ENCODE measurements at regions not wholly inside any gene's neighbourhood (a gene's known extent, or its start where the extent isn't known, plus 50 kb on each side); places are given as distances from the start of the nearest gene placed in this dataset.

DNA sequence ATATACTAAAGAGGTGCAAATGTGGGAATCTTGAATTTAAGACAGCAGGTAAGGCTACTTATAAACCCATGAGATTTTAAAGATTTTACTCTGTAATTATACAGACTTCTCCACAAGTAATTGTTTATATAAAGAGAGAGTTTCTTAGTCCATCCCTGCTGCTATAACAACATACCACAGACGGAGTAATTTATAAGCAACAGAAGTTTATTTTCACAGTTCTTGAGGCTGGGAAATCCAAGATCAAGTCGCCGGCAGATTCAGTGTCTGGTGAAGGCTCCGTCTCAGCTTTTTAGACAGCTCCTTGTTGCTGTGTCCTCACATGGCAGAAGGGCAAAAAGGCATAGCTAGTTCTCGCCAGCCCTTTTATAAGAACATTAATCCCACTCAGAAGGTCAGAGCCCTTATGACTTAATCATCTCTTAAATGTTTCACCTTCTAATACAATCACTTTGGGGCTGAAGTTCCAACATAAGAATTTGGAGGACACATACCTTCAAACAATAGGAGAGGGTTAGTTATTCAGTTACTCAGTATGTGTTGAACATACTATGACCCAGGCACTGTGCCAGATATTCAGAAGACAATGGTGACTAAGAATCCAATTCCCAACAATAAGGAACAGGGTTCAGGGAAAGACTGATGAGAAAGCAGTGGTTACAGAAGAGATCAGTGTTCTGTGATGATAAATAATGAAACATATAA, 466.0 kb downstream of the RIT2 start:
- DNase-seq: no peak

DNA sequence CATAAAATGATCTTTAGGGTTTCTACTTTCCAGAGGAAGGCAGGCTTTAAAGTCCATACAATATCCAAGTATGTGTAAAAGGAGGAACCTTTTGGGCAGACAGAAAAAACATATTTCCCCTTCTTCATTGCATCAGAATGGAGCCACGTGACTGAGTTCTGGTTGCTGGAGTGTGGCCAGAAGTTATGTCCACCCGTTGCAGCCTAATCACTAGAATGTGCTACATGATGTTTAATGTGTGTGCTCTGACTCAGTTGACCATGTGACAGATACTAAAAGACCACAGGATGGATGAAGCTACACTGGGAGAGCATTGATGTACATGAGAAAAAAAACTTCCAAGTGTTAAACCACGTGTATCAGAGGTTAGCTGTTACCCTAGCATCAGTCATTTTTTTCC, 460.9 kb downstream of the RIT2 start:
- no peak for DNase-seq

DNA sequence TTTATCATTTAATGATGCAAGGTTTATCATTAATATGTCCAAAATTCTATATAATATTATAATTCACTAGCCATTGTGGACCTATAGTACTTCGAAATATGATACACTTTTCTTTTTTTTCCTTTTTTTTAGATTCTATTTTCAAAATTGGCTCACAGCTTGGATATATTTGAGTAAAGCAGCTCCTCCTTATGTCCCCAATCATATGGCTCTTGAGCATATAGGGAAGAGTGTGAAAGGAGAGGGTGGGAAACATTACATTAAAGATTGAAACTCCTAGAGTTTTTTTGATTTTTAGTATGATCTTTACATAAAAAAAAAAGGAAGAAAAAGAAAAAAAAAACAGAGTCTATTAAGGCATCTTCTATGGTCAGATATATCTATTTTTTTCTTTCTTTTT, 457.9 kb downstream of the RIT2 start:
- no peak for DNase-seq

- no peak for DNase-seq
Observed at GRCh38 chr18:42658171-42658570, 457.3 kb downstream of the RIT2 start.

DNA sequence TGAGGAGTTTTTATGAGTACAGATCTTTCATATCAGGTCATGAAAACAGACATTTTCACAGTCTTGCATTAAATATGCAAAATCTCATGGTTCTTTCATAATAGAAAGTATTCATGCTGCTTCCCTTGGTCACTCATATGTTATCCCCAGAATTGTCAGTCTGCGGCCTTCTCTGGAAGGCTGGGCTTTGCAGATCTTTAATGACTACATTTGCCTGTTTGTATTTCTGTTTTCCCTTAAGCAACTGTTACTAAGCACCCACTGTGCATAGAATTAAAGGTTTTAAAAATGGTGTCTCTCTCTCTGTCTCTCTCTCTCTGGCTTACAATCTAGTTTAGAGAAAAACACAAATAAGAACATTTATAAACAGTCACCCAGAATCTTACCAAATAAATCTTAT, 456.3 kb downstream of the RIT2 start:
- no peak for DNase-seq

DNA sequence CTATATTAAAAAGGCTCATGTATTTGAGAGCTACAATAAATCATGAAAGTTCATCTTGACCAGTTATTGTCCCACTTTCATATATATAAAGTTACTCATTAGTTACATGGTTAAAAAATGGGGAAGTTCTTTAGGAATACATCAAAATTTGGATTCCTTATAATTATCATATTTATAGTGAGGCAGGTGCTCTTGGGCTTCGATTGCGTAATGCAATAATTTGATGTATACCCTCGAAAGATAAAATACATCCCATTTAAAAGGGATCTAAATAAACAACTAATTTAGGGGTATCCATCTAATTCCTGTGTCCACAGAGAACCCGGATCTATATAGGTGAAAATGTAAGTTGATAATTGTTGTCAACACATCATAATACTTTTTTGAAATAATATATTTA, 444.6 kb downstream of the RIT2 start:
- DNase-seq: no peak

DNA sequence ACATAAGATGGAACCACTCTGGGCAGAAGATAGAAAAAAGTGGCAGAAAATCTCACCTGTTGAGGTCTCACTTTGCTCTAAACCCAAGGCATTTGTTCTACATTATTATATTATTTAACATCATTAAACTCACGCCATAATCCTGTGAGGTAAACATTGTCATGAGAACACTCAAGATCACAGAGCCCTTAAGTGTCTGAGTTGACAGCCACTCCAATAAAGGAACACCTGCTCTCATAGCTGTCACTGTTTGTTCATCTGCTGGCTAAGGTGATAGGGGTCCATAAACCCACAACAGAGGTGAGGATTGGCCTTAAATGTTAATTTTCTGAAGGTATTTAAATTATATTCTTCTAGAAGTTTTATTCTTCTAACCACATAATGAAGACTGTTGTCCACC, 439.7 kb downstream of the RIT2 start:
- DNase-seq: no peak

DNA sequence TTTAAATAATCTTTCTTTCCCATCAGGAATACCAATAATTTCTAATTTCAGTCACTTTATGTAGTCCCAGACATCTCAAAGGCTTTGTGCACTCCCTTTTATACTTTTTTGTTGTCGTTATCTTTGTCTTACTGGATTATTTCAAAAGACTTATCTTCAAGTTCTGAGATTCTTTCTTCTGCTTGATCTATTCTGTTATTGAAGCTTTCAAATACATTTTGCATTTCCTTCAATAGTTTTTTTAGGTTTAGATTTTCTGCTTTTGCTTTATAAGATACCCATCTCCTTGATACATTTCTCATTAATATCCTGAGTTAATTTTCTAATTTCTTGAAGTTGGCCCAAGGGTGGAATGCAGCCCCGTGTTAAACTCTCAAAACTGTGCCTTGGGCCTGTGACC, 432.4 kb downstream of the RIT2 start:
- DNase-seq: no peak

- no peak for DNase-seq
Observed at GRCh38 chr18:42689310-42689709, 426.2 kb downstream of the RIT2 start.

All from CD4-positive, alpha-beta T cell treated with Interleukin-12 subunit alpha and Interleukin-12 subunit beta, for 1 hour (primary cell).